ENCODE measurements at regions not wholly inside any gene's neighbourhood (a gene's known extent, or its start where the extent isn't known, plus 50 kb on each side); places are given as distances from the start of the nearest gene placed in this dataset.

GRCh38 chr3:102090721-102091045 is 241.4 kb downstream of the NFKBIZ start:
- Histone ChIP-seq H3K9me2 (replicated peaks; ENCODE audit: low read depth, low read length) (no peaks in the 10 kb centered on the region), H3K4me1 (ENCODE audit: insufficient read depth, low read length, poor library complexity, severe bottlenecking) (peaks cover 58% of the 10 kb centered on the region), H2AFZ (ENCODE audit: low read length) (no peak overlapping the region), H3K36me3 (ENCODE audit: insufficient read depth, low read length) (no peaks in the 10 kb centered on the region), H3K79me2 (ENCODE audit: insufficient read depth, low read length) (no peaks in the 10 kb centered on the region), H3K27me3 (ENCODE audit: insufficient read depth, low read length, poor library complexity, severe bottlenecking) (no peaks in the 10 kb centered on the region), H3K4me3 (ENCODE audit: low read length, poor library complexity, severe bottlenecking) (peak overlapping the region; percentile 1), H3F3A (ENCODE audit: low read depth) (peaks cover 15% of the 10 kb centered on the region; the same call in 1 of the 2 replicates), H3K9me3 (ENCODE audit: insufficient read depth, low read depth, low read length) (no peaks in the 10 kb centered on the region), H3K4me2 (ENCODE audit: low read depth, low read length, poor library complexity, severe bottlenecking) (peak overlapping the region; percentile 47), H3K9ac (ENCODE audit: low read depth, low read length, poor library complexity, severe bottlenecking) (peak overlapping the region; percentile 6), H4K20me1 (ENCODE audit: insufficient read depth, low read length, poor library complexity, severe bottlenecking) (no peaks in the 10 kb centered on the region)
- TF ChIP-seq EZH2phosphoT487 (IDR thresholded peaks at IDR 0.05; ENCODE audit: borderline replicate concordance), result no peak
- no peak for TF ChIP-seq CTCF (conservative IDR thresholded peaks at IDR 0.05; ENCODE audit: low read length)

- Histone ChIP-seq H3F3A (ENCODE audit: low read depth) (peaks cover 15% of the 10 kb centered on the region; the same call in 1 of the 2 replicates), H3K9me2 (replicated peaks; ENCODE audit: low read depth, low read length) (no peaks in the 10 kb centered on the region), H3K9me3 (ENCODE audit: insufficient read depth, low read depth, low read length) (no peaks in the 10 kb centered on the region), H3K4me2 (ENCODE audit: low read depth, low read length, poor library complexity, severe bottlenecking) (no peak overlapping the region), H3K4me3 (ENCODE audit: low read length, poor library complexity, severe bottlenecking) (no peak overlapping the region), H2AFZ (ENCODE audit: low read length) (no peak overlapping the region), H3K4me1 (ENCODE audit: insufficient read depth, low read length, poor library complexity, severe bottlenecking) (peaks cover 58% of the 10 kb centered on the region), H3K9ac (ENCODE audit: low read depth, low read length, poor library complexity, severe bottlenecking) (no peak overlapping the region), H3K36me3 (ENCODE audit: insufficient read depth, low read length) (no peaks in the 10 kb centered on the region), H3K79me2 (ENCODE audit: insufficient read depth, low read length) (no peaks in the 10 kb centered on the region), H4K20me1 (ENCODE audit: insufficient read depth, low read length, poor library complexity, severe bottlenecking) (no peaks in the 10 kb centered on the region), H3K27me3 (ENCODE audit: insufficient read depth, low read length, poor library complexity, severe bottlenecking) (no peaks in the 10 kb centered on the region)
- no peak for TF ChIP-seq CTCF (conservative IDR thresholded peaks at IDR 0.05; ENCODE audit: low read length)
- no peak for TF ChIP-seq EZH2phosphoT487 (IDR thresholded peaks at IDR 0.05; ENCODE audit: borderline replicate concordance)
Observed at GRCh38 chr3:102091358-102091757, 242.0 kb downstream of the NFKBIZ start.

GRCh38 chr3:102092617-102093466 is 243.5 kb downstream of the NFKBIZ start:
- H3K9me3 ChIP-seq (ENCODE audit: insufficient read depth, low read depth, low read length), result no peaks in the 10 kb centered on the region
- H2AFZ ChIP-seq (ENCODE audit: low read length), result no peak overlapping the region
- H3K9ac ChIP-seq (ENCODE audit: low read depth, low read length, poor library complexity, severe bottlenecking), result no peak overlapping the region
- no peaks in the 10 kb centered on the region for H3K36me3 ChIP-seq (ENCODE audit: insufficient read depth, low read length)
- no peaks in the 10 kb centered on the region for H4K20me1 ChIP-seq (ENCODE audit: insufficient read depth, low read length, poor library complexity, severe bottlenecking)
- no peaks in the 10 kb centered on the region for H3K27me3 ChIP-seq (ENCODE audit: insufficient read depth, low read length, poor library complexity, severe bottlenecking)
- TF ChIP-seq EZH2phosphoT487 (IDR thresholded peaks at IDR 0.05; ENCODE audit: borderline replicate concordance) (no peak), CTCF (conservative IDR thresholded peaks at IDR 0.05; ENCODE audit: low read length) (no peak)
- peak overlapping the region; percentile 13 for H3K4me3 ChIP-seq (ENCODE audit: low read length, poor library complexity, severe bottlenecking)
- H3K9me2 ChIP-seq (replicated peaks; ENCODE audit: low read depth, low read length), result no peaks in the 10 kb centered on the region
- H3K79me2 ChIP-seq (ENCODE audit: insufficient read depth, low read length), result no peaks in the 10 kb centered on the region
- peaks cover 15% of the 10 kb centered on the region; the same call in 1 of the 2 replicates for H3F3A ChIP-seq (ENCODE audit: low read depth)
- H3K4me1 ChIP-seq (ENCODE audit: insufficient read depth, low read length, poor library complexity, severe bottlenecking), result peaks cover 68% of the 10 kb centered on the region
- H3K4me2 ChIP-seq (ENCODE audit: low read depth, low read length, poor library complexity, severe bottlenecking), result peak overlapping the region; percentile 45

All from Loucy (cell line).